Adipocyte (in vitro differentiated cells): ENCODE measurements at regions not wholly inside any gene's neighbourhood (a gene's known extent, or its start where the extent isn't known, plus 50 kb on each side); places are given as distances from the start of the nearest gene placed in this dataset.
"Not testable (repeated sequence)": the region's sequence is repeated elsewhere in the genome, so short reads cannot be mapped to it uniquely, and the experiment has no call there.

ENCODE experiments used
- DNase-seq: peaks from one replicate; pipeline ENCODE4 v3.0.0-alpha.2; 2015; ENCODE audit warnings: low read depth
- H3K27me3 ChIP-seq: replicated peaks from 2 replicates; pipeline ENCODE4 v1.7.0; 2013; ENCODE audit warnings: mild to moderate bottlenecking, low read length, moderate library complexity; ENCODE audit not compliant: control insufficient read depth, insufficient read depth
- H3K36me3 ChIP-seq: 2 replicates; pipeline ENCODE4 v1.7.0; 2013; ENCODE audit warnings: low read length, mild to moderate bottlenecking, moderate library complexity; ENCODE audit not compliant: control insufficient read depth, insufficient read depth, severe bottlenecking
- H3K4me1 ChIP-seq: 2 replicates; pipeline ENCODE4 v1.7.0; 2013; ENCODE audit warnings: mild to moderate bottlenecking, low read length, moderate library complexity; ENCODE audit not compliant: control insufficient read depth, insufficient read depth
- H3K4me3 ChIP-seq: 2 replicates; pipeline ENCODE4 v1.7.0; 2013; ENCODE audit warnings: mild to moderate bottlenecking, low read length, moderate library complexity
- H3K9ac ChIP-seq: 2 replicates; pipeline ENCODE4 v1.7.0; 2013; ENCODE audit warnings: mild to moderate bottlenecking, low read length, moderate library complexity
- H3K9me3 ChIP-seq: 2 replicates; pipeline ENCODE4 v1.7.0; 2013; ENCODE audit warnings: mild to moderate bottlenecking, low read length, moderate library complexity; ENCODE audit not compliant: control insufficient read depth

DNA sequence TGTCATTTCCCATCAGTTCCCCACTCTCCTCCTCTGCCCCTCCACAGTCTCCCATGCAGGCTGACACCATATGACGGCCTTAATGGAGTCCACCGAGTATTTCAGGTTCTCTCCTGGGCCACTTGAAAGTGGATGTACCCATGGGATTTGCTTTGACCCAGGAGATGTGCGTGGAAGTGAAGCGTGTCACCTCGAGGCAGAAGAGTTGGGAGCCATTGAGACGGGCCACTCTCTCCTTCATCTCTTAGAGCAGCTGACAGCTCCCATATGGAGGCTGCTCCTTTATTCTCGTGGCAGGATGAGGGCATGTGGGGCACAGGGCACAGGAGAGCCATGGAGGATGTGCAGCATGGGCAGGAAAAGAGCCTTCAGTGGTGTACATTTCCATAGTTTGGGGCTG, 144.7 kb upstream of the CRYM start:
- H3K9ac ChIP-seq, H3K9me3 ChIP-seq, H3K36me3 ChIP-seq, H3K4me3 ChIP-seq, H3K27me3 ChIP-seq, DNase-seq, H3K4me1 ChIP-seq: not testable (repeated sequence)

DNA sequence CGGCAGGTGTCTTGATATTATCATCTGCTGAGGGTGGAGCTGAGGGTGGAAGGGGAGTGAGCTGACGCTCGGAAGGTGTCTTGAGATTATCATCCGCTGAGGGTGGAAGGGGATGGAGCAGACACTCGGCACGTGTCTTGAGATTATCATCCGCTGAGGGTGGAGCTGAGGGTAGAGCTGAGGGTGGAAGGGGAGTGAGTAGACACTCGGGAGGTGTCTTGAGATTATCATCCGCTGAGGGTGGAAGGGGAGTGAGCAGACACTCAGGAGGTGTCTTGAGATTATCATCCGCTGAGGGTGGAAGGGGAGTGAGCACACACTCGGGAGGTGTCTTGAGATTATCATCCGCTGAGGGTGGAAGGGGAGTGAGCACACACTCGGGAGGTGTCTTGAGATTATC, 126.6 kb upstream of the CRYM start:
- not testable (repeated sequence) for H3K9me3 ChIP-seq, H3K9ac ChIP-seq, H3K36me3 ChIP-seq, DNase-seq, H3K4me1 ChIP-seq, H3K4me3 ChIP-seq, H3K27me3 ChIP-seq

GRCh38 chr16:21397866-21398265, 119.8 kb upstream of the CRYM start:
- H3K27me3 ChIP-seq, H3K4me3 ChIP-seq, H3K9me3 ChIP-seq, H3K9ac ChIP-seq, H3K36me3 ChIP-seq, H3K4me1 ChIP-seq, DNase-seq: not testable (repeated sequence)

DNA sequence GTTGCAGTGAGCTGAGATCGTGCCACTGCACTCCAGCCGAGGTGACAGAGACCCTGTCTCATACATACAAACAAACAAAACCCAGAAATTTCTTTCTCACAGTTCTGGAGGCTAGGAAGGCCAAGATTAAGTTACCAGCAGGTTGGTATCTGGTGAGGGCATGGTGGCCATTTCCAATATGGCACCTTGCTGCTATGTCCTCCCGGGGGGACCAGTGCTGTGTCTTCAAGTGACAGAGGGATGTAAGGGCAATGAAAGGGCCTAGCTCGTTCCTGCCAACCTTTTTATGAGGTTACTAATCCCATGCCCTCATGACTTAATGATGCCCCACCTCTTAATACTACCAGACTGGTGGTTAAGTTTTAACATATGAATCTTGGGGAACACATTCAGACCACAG, 118.5 kb upstream of the CRYM start:
- not testable (repeated sequence) for H3K9ac ChIP-seq, H3K9me3 ChIP-seq, H3K4me3 ChIP-seq, DNase-seq, H3K4me1 ChIP-seq, H3K36me3 ChIP-seq, H3K27me3 ChIP-seq

DNA sequence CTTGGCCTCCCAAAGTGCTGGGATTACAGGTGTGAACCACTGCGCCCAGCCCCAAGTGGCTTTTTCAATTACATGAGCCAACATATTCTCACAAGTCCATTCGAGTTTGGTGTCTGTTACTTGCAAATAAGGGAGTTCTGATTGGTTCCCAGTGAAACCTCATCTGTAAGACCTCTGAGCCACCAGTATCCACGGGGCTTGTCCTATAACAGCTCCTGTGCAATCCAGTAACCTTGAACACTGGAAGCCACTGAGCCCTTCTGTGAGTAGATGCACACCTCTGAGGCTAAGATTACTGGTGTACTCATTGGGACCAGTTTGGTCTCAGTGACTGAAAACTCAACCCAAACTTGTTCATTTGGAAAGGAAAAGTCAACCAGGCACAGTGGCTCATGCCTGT, 112.5 kb upstream of the CRYM start:
- H3K27me3 ChIP-seq, H3K4me1 ChIP-seq, H3K36me3 ChIP-seq, H3K9me3 ChIP-seq, H3K4me3 ChIP-seq, DNase-seq, H3K9ac ChIP-seq: not testable (repeated sequence)

GRCh38 chr16:21389860-21390259, 111.8 kb upstream of the CRYM start:
- H3K9me3 ChIP-seq, DNase-seq, H3K9ac ChIP-seq, H3K4me3 ChIP-seq, H3K4me1 ChIP-seq, H3K27me3 ChIP-seq, H3K36me3 ChIP-seq: not testable (repeated sequence)

DNA sequence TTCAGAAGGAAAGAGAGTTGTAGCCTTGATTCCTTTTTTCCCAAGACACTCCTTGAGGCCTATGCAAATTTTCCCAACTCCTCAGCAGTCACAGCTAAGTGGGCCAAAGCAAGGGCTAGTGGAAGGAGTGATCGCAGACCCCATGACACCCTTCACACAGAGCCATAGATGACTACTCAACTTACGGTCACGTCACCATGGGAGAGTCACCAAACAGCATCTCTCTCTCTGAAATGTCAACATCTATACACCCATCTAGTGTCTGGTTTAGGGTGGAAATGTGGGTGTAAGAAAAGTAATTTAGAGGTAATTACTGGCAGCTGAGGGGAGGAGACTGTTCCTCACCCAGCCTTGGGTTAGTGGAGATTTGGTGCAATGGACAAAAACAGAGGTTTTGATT, 109.7 kb upstream of the CRYM start:
- H3K9me3 ChIP-seq, DNase-seq, H3K27me3 ChIP-seq, H3K36me3 ChIP-seq, H3K9ac ChIP-seq, H3K4me3 ChIP-seq, H3K4me1 ChIP-seq: not testable (repeated sequence)

DNA sequence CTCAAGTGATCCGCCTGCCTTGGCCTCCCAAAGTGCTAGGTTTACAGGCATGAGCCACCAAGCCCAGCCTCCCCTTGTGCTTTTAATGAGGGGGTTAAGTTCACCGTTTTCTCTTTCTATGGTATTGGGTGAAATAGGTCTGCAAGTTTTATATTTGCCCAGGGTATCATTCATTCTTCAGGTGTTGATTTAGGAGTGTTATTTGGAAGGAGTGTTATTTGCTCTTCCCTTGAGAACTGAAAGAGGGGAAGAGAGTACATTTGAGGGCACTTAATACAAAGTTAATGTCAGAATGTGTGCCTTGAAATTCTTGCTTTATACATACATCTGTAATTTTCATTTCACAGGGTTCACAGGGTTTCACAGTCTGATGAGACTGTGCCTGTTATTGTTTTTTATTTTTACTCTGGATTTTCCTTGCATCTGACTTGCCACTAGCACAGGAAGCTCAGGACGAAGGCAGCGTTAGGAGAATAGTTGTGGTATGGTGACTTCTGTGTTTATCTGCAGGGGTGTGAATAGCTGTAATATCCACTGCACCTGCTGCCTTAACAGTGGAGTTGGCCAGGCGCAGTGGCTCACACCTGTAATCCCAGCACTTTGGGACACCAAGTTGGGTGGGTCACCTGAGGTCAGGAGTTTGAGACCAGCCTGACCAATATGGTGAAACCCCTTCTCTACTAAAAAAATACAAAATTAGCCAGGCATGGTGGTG, 108.3 kb upstream of the CRYM start:
- not testable (repeated sequence) for H3K36me3 ChIP-seq, DNase-seq, H3K9ac ChIP-seq, H3K9me3 ChIP-seq, H3K4me1 ChIP-seq, H3K4me3 ChIP-seq, H3K27me3 ChIP-seq

GRCh38 chr16:21383682-21384081, 105.6 kb upstream of the CRYM start:
- not testable (repeated sequence) for DNase-seq, H3K4me1 ChIP-seq, H3K9ac ChIP-seq, H3K4me3 ChIP-seq, H3K27me3 ChIP-seq, H3K9me3 ChIP-seq, H3K36me3 ChIP-seq

DNA sequence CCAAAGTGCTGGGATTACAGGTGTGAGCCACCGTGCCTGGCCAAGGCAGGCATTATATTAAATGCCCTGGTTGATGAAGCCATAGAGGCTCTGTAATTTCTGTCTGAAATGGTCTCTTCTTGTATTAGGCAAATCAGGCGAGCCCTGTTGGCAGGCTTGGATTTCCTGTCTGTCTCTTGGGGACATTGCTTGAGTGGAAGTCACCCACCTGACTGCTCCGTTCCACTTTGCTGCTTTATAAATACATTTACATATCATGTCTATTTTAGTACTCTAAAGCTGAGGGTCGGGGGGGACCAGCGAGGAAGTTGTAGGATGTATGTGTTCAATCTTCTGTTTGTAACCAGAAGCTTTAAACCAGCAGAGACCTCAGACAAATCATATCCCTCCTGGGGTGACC, 101.6 kb upstream of the CRYM start:
- not testable (repeated sequence) for H3K9me3 ChIP-seq, H3K9ac ChIP-seq, H3K27me3 ChIP-seq, H3K4me3 ChIP-seq, DNase-seq, H3K4me1 ChIP-seq, H3K36me3 ChIP-seq

DNA sequence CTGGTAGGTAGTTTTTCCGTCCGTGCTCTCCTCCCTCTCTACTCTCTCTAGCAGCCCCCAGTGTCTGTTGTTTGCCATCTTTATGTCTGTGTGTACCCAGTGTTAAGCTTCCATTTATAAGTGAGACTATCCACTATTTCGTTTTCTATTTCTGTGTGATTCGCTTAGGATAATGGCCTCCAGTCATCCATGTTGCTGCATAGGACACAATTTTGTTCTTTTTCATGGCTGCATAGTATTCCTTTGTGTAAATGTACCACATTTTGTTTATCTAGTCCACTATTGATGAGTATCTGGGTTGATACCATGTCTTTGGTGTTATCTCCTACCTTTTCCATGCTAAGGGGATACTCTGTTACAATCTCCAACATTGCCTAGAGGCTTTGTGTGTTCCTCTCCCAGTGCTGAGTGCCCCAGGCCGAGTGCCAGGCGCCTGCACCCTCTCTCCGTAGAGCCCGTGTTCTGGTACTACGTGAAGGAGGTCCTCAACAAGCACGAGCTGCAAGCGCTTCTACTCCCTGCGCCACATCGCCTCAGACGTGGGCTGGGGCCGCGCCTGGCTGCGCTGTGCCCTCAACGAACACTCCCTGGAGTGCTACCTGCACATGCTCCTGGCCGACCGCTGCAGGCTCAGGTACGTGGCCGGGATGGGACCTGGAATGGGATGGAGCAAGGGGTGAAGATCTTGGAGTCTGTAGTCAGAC, 98.3 kb upstream of the CRYM start:
- H3K9ac ChIP-seq, H3K9me3 ChIP-seq, H3K4me1 ChIP-seq, H3K4me3 ChIP-seq, H3K36me3 ChIP-seq, H3K27me3 ChIP-seq, DNase-seq: not testable (repeated sequence)

- not testable (repeated sequence) for H3K4me1 ChIP-seq, H3K9ac ChIP-seq, H3K9me3 ChIP-seq, H3K36me3 ChIP-seq, H3K27me3 ChIP-seq, H3K4me3 ChIP-seq
- DNase-seq: peak; percentile 10
Measured at GRCh38 chr16:21375334-21375733, 97.2 kb upstream of the CRYM start.
